Activated T-cell treated with anti-CD3 and anti-CD28 coated beads for 48 hours (primary cell): ENCODE measurements at regions not wholly inside any gene's neighbourhood (a gene's known extent, or its start where the extent isn't known, plus 50 kb on each side); places are given as distances from the start of the nearest gene placed in this dataset.

Experiments used
- DNase-seq: peaks from one replicate; pipeline ENCODE4 v3.0.0-alpha.2; 2020; ENCODE audit warnings: low read depth

GRCh38 chr11:36878737-36879136, 280.7 kb upstream of the RAG2 start:
- DNase-seq = no peak

DNA sequence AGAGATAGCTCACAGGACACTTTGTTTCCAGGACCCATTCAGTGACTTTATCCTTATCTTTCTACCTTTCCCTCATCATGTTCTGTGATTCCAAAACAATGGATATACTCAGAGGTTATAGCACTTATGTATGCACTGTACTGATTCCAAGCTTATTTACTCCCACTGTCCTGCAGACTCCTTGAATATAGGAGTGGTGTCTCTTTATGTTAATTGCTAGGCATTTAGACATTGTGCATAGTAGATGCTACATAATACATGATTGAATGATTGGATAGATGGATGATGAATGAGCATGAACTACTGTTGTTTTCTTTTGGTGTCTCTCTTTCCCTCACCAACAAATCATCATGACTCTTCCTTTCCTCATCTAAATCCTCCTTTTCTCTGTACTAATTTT, 279.1 kb upstream of the RAG2 start:
- DNase-seq = no peak

DNA sequence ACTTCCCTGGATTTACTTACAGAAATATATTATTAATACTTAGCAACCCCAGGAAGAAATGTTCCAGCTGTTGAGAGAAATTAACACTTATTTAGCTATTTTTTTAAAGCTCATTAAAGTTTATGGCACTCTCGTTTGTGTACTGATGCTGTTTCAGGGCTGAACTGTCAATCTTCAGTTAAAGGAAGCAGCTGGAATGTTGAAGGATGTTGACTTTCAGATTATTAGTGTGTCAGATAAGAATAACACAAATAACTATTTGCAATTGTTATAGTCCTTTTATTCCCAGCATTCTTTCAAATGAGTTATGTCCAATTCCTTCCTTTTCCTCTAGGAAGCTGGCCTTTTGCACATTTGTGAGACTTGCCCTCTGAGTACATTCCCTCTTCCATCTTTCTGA, 278.2 kb upstream of the RAG2 start:
- DNase-seq = no peak

DNA sequence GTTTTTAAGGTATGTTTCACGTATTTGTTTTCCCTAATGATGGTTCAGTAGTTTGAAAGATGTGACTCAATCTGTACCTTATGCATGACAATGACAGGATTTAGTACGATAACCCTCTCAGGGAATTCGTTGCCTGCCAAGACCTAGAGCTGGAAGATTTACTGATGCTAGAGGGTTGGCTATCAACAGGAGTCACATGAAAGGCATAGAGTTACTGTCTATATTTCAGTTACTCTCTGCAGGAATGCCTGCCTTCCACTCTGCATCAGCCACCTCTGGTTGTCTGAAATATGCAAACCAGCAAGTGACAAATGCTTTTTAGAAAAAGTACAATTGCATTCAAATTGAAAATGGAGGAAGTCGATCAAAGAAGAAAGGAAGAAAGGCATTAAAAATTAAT, 276.3 kb upstream of the RAG2 start:
- DNase-seq = no peak

DNA sequence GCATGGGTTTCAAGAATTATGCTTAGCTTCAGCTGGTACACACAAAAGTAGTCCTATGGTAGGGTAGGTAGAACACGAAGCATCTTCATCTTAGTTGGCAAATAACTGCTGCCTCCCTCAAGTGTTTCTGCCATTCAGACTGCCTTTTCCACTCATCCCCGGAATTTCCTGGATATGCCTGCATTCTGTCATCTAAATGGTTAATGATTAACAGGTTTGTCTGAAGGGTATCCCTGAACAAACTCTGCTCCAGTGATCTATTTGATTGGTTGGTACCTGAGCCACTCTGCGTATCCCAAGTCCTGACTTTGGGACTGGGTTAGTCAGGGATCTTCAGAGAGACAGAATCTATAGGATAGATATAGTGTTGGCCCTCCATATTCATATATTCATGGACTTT, 272.3 kb upstream of the RAG2 start:
- no peak for DNase-seq

DNA sequence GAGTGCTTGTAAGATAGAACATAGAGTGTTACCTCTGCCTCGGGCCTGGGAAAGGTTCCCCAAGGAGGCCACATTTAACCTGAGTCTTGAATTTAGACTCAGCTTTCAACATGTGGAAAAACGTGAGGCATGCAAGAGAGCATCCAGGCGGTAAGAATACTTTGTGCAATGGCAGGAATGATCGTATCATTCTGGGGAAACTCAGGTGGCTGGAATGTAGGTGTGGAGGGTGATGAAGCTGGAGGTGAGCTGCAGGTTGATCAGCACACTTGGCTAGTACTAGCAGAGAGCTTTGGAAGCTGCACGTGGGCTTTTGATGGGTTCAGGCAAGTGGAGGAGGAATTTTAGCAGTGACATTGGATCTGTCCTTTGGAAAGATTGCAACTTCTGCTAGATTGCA, 270.3 kb upstream of the RAG2 start:
- DNase-seq = no peak

GRCh38 chr11:36865846-36866245, 267.8 kb upstream of the RAG2 start:
- no peak for DNase-seq

DNA sequence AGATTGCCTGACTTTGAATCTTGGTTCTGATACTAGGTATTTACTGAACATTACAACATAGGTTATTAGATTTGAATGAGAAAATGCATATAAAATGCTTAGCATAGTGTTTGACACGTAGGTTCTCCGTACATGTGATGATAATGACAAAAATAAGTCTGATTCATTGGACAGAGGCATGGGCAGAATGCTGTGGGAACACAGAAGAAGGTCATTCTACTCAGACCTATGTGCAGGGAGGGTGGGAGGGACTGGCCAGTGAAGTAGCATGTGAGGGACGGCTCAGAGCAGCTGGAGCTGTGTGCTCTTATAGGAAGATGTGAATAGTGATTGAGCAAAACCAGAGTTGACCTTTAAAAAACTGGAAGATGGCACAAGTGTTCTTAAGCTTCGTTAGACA, 256.8 kb upstream of the RAG2 start:
- DNase-seq = no peak

- no peak for DNase-seq
These were observed 250.6 kb upstream of the RAG2 start for GRCh38 chr11:36848660-36849059.

DNA sequence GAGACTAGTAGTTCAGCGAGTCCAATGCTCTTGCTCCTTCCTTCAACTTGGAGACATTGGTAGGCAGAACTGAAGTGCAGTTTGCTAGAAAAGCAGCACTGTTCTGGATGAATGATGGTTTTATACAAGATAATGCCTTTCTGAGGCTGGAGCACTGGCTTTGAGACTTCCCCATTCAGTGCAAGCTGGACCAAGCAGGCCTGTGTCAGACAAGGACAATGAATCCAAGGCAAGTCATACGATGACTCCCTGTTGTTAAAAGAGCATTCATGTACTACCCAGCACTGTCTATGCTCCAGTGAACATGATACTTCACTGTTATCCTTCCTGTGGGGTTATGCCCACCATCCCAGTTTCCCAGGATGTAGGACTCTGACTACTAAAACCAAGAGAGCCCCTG, 242.3 kb upstream of the RAG2 start:
- no peak for DNase-seq

DNA sequence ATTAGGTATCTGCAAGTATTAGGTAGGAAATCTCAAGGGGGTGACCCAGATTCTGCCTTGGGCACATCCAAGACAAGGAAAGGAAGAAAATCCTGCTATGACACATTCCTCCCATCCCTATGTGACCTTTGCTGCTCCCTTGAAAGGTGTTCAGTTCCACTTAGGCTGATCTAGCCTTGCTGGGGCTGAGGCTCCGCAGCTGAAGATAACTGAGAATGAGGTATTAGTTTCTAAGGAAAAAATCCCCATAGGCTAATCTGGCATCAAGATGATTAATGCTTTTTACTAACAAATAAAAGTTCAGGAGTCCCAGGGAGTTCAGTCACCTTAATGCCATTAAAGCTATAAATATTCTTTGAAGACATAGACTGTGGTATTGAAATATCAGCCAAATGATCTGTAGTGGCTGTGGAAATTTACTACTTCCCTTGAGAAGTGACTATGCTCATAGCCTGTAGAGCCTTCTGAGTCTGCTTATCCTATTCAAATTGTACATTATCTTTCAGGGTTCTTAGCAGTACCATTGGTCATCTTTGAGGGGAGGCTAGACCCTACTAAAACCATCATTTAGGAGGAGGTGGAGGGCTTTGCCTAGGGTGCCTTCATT, 239.9 kb upstream of the RAG2 start:
- no peak for DNase-seq

DNA sequence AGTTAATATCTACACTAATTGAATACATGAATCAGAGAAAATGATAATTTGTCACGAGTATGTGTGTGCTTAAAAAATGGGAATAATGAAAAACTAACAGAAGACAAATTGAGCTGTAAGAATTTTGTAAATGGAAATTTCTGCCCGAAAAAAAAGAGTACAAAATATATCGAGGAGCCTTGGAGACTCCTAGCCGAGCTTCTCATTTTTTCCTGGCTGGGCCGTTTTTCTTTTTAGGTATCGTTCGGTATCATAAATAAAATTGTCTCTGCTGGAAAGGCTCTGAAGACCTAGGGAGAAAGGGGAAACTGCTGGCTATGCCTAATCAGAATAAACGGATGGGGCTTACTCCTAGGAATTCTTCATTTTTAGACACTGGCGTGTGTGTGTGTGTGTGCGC, 227.2 kb upstream of the RAG2 start:
- DNase-seq = no peak

GRCh38 chr11:36824349-36824748, 226.3 kb upstream of the RAG2 start:
- DNase-seq = no peak

- DNase-seq = no peak
These were observed 224.8 kb upstream of the RAG2 start for GRCh38 chr11:36822829-36823228.

GRCh38 chr11:36818410-36818809, 220.4 kb upstream of the RAG2 start:
- DNase-seq = no peak

DNA sequence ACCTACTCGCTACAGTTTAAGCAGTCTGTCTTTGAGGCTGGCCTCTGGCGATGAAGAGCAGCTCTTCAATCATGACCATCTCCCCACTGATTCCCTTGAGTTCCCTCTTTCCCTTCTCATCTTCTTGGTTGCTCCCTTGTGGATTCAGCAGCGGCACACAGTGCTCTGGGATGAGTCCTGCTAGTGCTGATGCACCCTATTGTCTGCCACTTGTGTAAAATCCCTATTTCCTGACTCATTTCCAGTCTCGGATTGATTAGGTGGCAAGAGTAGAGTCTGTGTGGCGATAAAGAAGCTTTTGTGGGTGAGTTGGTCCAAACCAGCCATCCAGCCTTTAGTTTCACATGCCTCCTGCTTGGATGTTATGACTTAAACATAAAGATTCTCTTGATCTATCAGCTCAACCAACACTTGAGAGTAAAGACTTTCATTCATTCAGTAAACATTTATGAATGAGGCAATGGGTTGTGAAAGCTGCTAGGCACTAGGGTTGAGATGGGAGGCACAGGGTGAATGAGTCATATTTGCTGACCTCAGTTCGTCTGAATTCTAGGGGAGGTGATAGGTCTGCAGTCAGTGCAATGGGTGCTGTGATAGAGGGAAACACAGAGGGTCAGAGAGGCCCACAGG, 219.4 kb upstream of the RAG2 start:
- DNase-seq = no peak

DNA sequence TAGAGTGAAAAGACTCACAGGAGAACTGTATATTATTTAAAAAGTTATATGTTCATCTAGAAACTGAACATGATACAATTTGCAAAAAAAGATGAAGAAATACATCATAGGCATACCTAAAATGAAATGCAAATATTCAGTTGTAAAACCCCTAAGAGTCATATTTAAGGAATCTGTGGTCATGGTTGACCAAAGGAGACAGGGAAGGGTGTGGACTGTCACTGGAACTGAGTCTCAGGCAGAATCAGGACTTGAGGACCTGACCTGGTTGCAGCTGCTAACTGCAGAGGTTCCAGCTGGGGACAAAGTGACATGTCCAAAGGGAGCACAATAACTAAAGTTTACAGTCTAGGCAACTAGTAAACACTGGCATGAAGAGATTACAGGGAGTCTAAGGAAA, 211.3 kb upstream of the RAG2 start:
- DNase-seq = no peak

DNA sequence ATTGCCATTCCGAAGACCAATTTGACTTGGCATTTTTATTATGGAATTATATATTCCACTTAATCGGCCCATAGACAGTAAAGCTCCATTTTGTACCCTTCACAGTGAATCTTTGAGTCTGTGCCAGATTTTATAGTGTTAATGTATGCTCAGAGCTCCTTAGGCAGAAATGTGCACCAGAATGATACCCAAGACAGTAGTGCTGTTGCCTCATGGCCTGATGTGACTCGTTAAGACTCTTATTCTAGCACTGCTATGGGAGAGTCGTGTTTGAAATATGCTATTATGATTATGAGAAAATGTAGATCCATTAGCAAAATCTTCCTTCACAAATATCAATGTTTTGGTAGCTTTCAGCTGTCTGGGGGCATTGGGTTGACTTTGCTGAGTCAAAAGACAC, 209.8 kb upstream of the RAG2 start:
- DNase-seq = no peak

GRCh38 chr11:36803084-36803483, 205.0 kb upstream of the RAG2 start:
- no peak for DNase-seq

DNA sequence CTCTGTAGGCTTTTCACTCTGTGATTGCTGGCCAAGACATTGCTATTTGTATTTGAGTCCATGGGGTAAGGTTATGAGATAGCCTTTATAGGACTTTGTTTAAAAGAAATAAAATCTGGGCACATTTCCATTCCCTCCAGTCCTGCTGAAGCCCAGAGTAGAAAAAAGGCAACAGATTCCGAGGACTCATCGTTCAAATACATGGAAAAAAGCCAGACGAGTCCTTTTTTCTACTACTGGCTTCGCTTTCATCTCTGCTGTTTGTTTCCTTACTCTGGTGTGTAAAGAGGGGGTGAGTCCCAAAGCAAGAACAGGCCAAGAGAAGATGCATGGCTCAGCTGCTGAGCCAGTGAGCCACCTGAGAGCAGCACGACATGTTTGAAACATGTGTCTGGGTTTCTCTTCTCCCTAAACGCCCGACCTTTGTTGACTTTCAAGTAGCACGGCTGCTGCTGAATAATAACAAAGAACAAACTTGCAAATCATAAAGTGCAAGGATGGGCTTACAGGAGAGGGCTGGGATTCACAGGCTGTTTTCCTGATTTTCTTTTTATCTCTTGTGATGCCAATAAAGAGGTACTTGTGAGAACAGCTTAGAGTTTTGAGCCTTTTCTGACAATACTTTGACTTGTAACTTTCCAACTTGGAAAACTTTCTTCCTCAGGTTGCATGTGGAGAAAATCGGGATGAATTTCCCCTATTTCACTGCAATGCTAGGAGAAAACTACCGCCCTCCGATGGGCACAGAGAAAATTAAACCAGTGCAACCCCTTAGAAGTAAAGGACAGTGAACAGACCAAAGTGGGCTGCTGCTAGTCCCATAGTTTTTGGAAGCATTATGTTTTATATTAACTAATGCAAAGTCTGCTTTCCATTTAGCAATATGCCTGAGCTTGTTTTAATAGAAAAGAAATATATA, 195.2 kb upstream of the RAG2 start:
- DNase-seq = no peak

- DNase-seq = no peak
These were observed 193.9 kb upstream of the RAG2 start for GRCh38 chr11:36791957-36792356.

DNA sequence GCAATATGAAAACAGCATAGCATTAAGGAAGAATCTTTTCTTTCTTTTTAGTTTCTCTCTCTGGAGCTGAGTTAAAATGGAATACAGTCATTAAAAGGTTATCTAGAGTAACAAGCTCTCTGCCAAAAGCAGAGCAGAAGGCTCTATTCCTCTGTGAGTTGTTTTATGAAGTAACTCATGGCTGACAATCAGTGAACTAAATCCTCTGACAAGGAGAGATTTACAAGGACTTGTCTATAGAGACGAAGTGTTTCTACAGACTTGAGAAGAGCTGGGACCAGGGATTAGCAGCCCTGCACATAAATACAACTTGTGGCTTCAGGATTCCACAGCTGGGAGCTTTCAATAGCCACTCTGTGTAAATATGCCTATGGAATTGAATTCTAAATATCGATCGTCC, 192.5 kb upstream of the RAG2 start:
- DNase-seq = no peak

- DNase-seq = no peak
These were observed 185.8 kb upstream of the RAG2 start for GRCh38 chr11:36783808-36784207.
